Mammary epithelial cell (primary cell): ENCODE measurements at regions not wholly inside any gene's neighbourhood (a gene's known extent, or its start where the extent isn't known, plus 50 kb on each side); places are given as distances from the start of the nearest gene placed in this dataset.

Source experiments
- EZH2 ChIP-seq: IDR thresholded peaks from 2 replicates; pipeline ENCODE4 v1.6.1; 2012; ENCODE audit warnings: low read length, inconsistent platforms, borderline replicate concordance
- TF ChIP-seq, protein P1 (sequence below), 2 donors: IDR thresholded peaks in 1 of 2; conservative IDR thresholded peaks in 1 of 2; 2 replicates each; pipeline ENCODE4 v1.5.1; 2011 to 2012; ENCODE audit warnings: inconsistent platforms in 2 of 2, low read length in 2 of 2, mild to moderate bottlenecking in 2 of 2, control low read depth in 1 of 2, low read depth in 1 of 2; ENCODE audit not compliant: insufficient read depth in 1 of 2; ENCODE audit errors: extremely low read depth in 1 of 2

DNA sequence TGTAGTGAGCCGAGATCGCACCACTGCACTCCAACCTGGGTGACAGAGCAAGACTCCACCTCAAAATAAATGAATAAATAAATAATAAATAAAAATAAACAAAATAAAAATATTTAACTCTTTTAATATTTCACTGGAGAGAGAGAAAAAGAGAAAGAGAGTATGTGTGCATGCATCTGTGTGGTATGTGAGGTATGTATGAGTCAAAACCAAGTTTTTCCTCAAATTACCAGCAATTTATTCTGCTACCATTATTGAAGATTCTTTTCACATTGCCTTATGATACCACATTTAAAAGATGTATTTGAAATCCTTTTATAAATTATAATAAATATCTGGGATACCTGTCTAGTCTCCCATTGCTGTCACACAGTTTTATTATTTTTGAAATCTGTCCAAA lies 122.1 kb downstream of the CD164 start:
- TF ChIP-seq, protein P1, sequence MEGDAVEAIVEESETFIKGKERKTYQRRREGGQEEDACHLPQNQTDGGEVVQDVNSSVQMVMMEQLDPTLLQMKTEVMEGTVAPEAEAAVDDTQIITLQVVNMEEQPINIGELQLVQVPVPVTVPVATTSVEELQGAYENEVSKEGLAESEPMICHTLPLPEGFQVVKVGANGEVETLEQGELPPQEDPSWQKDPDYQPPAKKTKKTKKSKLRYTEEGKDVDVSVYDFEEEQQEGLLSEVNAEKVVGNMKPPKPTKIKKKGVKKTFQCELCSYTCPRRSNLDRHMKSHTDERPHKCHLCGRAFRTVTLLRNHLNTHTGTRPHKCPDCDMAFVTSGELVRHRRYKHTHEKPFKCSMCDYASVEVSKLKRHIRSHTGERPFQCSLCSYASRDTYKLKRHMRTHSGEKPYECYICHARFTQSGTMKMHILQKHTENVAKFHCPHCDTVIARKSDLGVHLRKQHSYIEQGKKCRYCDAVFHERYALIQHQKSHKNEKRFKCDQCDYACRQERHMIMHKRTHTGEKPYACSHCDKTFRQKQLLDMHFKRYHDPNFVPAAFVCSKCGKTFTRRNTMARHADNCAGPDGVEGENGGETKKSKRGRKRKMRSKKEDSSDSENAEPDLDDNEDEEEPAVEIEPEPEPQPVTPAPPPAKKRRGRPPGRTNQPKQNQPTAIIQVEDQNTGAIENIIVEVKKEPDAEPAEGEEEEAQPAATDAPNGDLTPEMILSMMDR (conservative IDR thresholded peaks at IDR 0.05 in 1 of 2, IDR thresholded peaks at IDR 0.05 in 1 of 2; ENCODE audit: extremely low read depth in 1 of 2, insufficient read depth in 1 of 2, low read depth in 1 of 2, low read length in 2 of 2): no peak
- TF ChIP-seq EZH2: no peak
